ENCODE measurements at regions not wholly inside any gene's neighbourhood (a gene's known extent, or its start where the extent isn't known, plus 50 kb on each side); places are given as distances from the start of the nearest gene placed in this dataset.

- Histone ChIP-seq H4K20me1 (no peaks in the 10 kb centered on the region), H3K27me3 (no peaks in the 10 kb centered on the region), H3K9ac (no peak overlapping the region), H3K4me2 (no peak overlapping the region), H3K9me3 (no peaks in the 10 kb centered on the region), H3K4me1 (peaks cover 16% of the 10 kb centered on the region), H3K27ac (no peak overlapping the region), H3K4me3 (no peak overlapping the region), H3K36me3 (no peaks in the 10 kb centered on the region)
- TF ChIP-seq Cebpa-rat (IDR thresholded peaks at IDR 0.05), result no peak
These were observed 271.4 kb downstream of the DUSP6 start for GRCh38 chr12:89080793-89081465.

- no peaks in the 10 kb centered on the region for H3K9me3 ChIP-seq
- H3K36me3 ChIP-seq, result no peaks in the 10 kb centered on the region
- no peak overlapping the region for H3K4me3 ChIP-seq
- no peaks in the 10 kb centered on the region for H4K20me1 ChIP-seq
- H3K4me2 ChIP-seq, result no peak overlapping the region
- no peak overlapping the region for H3K27ac ChIP-seq
- H3K4me1 ChIP-seq, result no peaks in the 10 kb centered on the region
- no peak overlapping the region for H3K9ac ChIP-seq
- TF ChIP-seq Cebpa-rat (IDR thresholded peaks at IDR 0.05), result no peak
- H3K27me3 ChIP-seq, result no peaks in the 10 kb centered on the region
These were observed 276.3 kb downstream of the DUSP6 start for GRCh38 chr12:89075880-89076540.

DNA sequence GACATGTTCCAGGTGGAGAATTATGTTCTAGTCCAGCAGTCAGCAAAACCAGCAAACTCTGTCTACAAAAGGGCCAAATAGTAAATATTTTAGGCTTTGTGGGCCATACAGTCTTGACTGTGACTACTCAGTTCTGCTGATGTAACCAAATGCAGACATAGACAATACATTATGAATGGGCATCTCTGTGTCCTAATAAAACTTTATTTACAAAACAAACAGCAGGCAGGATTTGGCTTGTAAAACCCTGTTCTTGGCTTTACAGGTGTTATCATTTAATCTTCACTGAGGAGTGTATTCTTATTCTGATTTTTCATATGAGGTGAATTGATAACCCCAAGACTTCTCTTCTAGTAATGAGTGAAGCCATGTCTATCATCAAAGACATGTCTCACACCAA is 278.6 kb downstream of the DUSP6 start:
- Histone ChIP-seq H3K4me1 (no peaks in the 10 kb centered on the region), H3K9me3 (no peaks in the 10 kb centered on the region), H3K9ac (no peak overlapping the region), H3K4me3 (no peak overlapping the region), H3K27me3 (no peaks in the 10 kb centered on the region), H4K20me1 (no peaks in the 10 kb centered on the region), H3K36me3 (no peaks in the 10 kb centered on the region), H3K4me2 (no peak overlapping the region), H3K27ac (no peak overlapping the region)
- TF ChIP-seq Cebpa-rat (IDR thresholded peaks at IDR 0.05), result no peak

- Histone ChIP-seq H3K36me3 (no peaks in the 10 kb centered on the region), H3K9ac (no peak overlapping the region), H3K4me1 (no peaks in the 10 kb centered on the region), H3K9me3 (no peaks in the 10 kb centered on the region), H3K27me3 (no peaks in the 10 kb centered on the region), H4K20me1 (no peaks in the 10 kb centered on the region), H3K4me3 (no peak overlapping the region), H3K4me2 (no peak overlapping the region), H3K27ac (no peak overlapping the region)
- TF ChIP-seq Cebpa-rat (IDR thresholded peaks at IDR 0.05), result no peak
These were observed 279.3 kb downstream of the DUSP6 start for GRCh38 chr12:89073027-89073398.

GRCh38 chr12:89072294-89073026 is 279.8 kb downstream of the DUSP6 start:
- Histone ChIP-seq H3K4me1 (no peaks in the 10 kb centered on the region), H3K9me3 (no peaks in the 10 kb centered on the region), H3K36me3 (no peaks in the 10 kb centered on the region), H3K4me2 (no peak overlapping the region), H3K27ac (no peak overlapping the region), H3K9ac (no peak overlapping the region), H3K4me3 (no peak overlapping the region), H4K20me1 (no peaks in the 10 kb centered on the region), H3K27me3 (no peaks in the 10 kb centered on the region)
- no peak for TF ChIP-seq Cebpa-rat (IDR thresholded peaks at IDR 0.05)

DNA sequence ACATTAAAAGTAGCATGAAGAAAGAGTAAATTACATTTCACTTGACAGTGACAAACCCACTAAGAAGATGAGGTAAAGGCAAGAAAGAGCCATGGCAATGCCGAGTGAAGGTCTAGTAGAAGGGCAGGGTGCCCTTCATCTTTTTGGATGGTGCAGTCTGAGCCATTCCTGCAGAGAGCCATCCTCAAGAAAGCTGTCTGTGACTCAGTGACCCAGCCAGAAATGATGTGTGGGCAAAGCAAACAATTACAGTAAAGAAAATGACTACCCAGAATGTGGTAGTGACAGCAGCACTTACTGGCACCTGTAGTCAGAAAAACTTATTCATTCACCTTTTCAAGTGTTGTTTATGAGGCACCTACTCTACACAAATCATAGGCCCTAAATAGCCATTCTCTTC is 281.7 kb downstream of the DUSP6 start:
- H3K9me3 ChIP-seq, result no peaks in the 10 kb centered on the region
- H3K4me2 ChIP-seq, result no peak overlapping the region
- no peaks in the 10 kb centered on the region for H3K36me3 ChIP-seq
- H3K4me1 ChIP-seq, result no peaks in the 10 kb centered on the region
- no peak overlapping the region for H3K9ac ChIP-seq
- TF ChIP-seq Cebpa-rat (IDR thresholded peaks at IDR 0.05), result no peak
- no peaks in the 10 kb centered on the region for H3K27me3 ChIP-seq
- no peaks in the 10 kb centered on the region for H4K20me1 ChIP-seq
- H3K27ac ChIP-seq, result no peak overlapping the region
- H3K4me3 ChIP-seq, result no peak overlapping the region

- Histone ChIP-seq H3K4me3 (no peak overlapping the region), H3K4me2 (no peak overlapping the region), H4K20me1 (no peaks in the 10 kb centered on the region), H3K36me3 (no peaks in the 10 kb centered on the region), H3K4me1 (no peaks in the 10 kb centered on the region), H3K9ac (no peak overlapping the region), H3K27ac (no peak overlapping the region), H3K9me3 (no peaks in the 10 kb centered on the region), H3K27me3 (no peaks in the 10 kb centered on the region)
- TF ChIP-seq Cebpa-rat (IDR thresholded peaks at IDR 0.05), result no peak
These were observed 282.9 kb downstream of the DUSP6 start for GRCh38 chr12:89069431-89069830.

DNA sequence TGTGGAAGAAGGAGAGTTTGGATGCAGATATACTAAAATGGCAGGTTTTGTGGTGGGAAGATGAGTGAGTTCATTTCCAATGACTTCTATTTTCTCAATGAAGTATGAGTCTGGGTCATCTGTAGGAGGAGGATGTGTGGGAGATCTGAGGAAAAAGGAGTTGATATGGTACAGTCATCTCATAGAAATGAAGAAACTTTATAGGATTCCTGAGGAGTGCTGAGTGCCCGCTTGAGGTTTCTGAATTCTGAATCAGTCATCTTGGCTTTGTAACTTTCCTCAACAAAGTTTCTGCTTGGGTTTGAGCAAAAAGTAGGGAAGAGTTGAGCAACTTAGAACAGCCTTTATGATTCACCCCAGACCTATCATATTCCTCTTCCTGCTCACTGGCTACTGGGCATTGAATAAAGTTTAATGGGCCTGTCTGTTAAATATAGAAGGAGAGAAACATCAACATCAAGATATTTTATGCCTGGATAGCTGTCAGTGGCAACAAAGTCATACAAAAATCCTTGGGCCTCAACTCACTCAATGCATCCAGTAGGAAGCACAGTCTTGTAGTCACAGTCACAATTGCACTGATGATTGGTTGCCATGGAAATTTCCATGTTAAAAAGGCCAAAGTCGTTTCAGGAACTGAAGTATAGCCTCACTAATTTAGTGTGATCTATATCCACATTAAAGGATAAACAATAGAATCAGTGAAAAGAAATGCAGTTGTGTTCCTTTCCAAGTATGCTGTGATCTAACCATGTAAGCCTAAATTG is 284.7 kb downstream of the DUSP6 start:
- no peak overlapping the region for H3K27ac ChIP-seq
- no peaks in the 10 kb centered on the region for H3K36me3 ChIP-seq
- H3K9me3 ChIP-seq, result no peaks in the 10 kb centered on the region
- no peak overlapping the region for H3K9ac ChIP-seq
- H3K4me3 ChIP-seq, result no peak overlapping the region
- H3K4me1 ChIP-seq, result no peaks in the 10 kb centered on the region
- no peak overlapping the region for H3K4me2 ChIP-seq
- no peaks in the 10 kb centered on the region for H4K20me1 ChIP-seq
- no peak for TF ChIP-seq Cebpa-rat (IDR thresholded peaks at IDR 0.05)
- H3K27me3 ChIP-seq, result no peaks in the 10 kb centered on the region

DNA sequence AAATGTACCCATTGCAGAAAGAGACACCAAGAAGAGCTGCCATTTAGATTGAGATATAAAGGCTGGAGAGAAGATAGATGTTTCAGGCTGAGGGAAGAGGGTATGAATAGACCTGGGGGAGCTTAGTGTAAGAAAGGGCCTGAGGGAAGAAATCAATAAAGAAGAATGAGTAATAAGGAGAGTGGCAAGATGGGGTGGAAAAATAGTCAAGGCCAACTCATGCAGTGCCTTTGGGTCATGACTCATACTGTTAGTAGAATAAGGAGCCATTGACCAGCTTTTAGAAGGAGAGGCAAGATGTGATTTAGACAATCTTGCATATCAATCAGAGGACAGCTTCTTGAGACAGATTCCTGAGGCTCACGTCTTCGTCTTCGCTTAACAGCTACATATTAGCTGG is 287.5 kb downstream of the DUSP6 start:
- Histone ChIP-seq H3K36me3 (no peaks in the 10 kb centered on the region), H3K9ac (no peak overlapping the region), H3K4me2 (no peak overlapping the region), H4K20me1 (no peaks in the 10 kb centered on the region), H3K4me1 (peaks cover 4% of the 10 kb centered on the region; the same call in 1 of the 2 replicates), H3K4me3 (no peak overlapping the region), H3K27ac (no peak overlapping the region), H3K9me3 (no peaks in the 10 kb centered on the region), H3K27me3 (no peaks in the 10 kb centered on the region)
- no peak for TF ChIP-seq Cebpa-rat (IDR thresholded peaks at IDR 0.05)

Measured in BLaER1 (cell line).